Thoracic aorta (tissue), 2 donors: ENCODE measurements at regions not wholly inside any gene's neighbourhood (a gene's known extent, or its start where the extent isn't known, plus 50 kb on each side); places are given as distances from the start of the nearest gene placed in this dataset.

Experiments used
- ATAC-seq: fragments of 150-250 bp; one replicate; pipeline ENCODE4 v1.8.0; 2017; ENCODE audit warnings: low read depth; ENCODE audit not compliant: insufficient number of reproducible peaks, low FRiP score
- DNase-seq: peaks from one replicate; pipeline ENCODE4 v3.0.0-alpha.2; 2020; ENCODE audit warnings: low spot score
- H3K27ac ChIP-seq, 2 donors: fragments of 200-600 bp; sonication (generic); 1 replicate in 1 of 2; 2 replicates in 1 of 2; pipeline ENCODE4 v1.5.1; 2016; ENCODE audit warnings: mild to moderate bottlenecking in 2 of 2, moderate library complexity in 2 of 2
- H3K27me3 ChIP-seq: fragments of 200-600 bp; sonication (generic); replicated peaks from 2 replicates; pipeline ENCODE4 v1.6.0; 2016; ENCODE audit warnings: mild to moderate bottlenecking; ENCODE audit not compliant: insufficient read depth
- H3K36me3 ChIP-seq: fragments of 200-600 bp; sonication (generic); one replicate; pipeline ENCODE4 v1.5.1; 2016
- H3K4me1 ChIP-seq, 2 donors: fragments of 200-600 bp; sonication (generic); 1 replicate in 1 of 2; 2 replicates in 1 of 2; pipeline versions ENCODE4 v1.5.1 to v1.6.0; 2016; ENCODE audit warnings: low read depth in 2 of 2, mild to moderate bottlenecking in 1 of 2; ENCODE audit not compliant: control insufficient read depth in 1 of 2
- H3K4me3 ChIP-seq: fragments of 200-600 bp; sonication (generic); 2 replicates; pipeline ENCODE4 v1.5.1; 2016; ENCODE audit warnings: mild to moderate bottlenecking
- H3K9me3 ChIP-seq: fragments of 200-600 bp; sonication (generic); 2 replicates; pipeline ENCODE4 v1.5.1; 2016
- TF ChIP-seq, protein P1 (sequence below): fragments of 200-600 bp; sonication (generic); IDR thresholded peaks from one replicate; pipeline ENCODE4 v1.5.1; 2019; ENCODE audit warnings: antibody characterized with exemption

DNA sequence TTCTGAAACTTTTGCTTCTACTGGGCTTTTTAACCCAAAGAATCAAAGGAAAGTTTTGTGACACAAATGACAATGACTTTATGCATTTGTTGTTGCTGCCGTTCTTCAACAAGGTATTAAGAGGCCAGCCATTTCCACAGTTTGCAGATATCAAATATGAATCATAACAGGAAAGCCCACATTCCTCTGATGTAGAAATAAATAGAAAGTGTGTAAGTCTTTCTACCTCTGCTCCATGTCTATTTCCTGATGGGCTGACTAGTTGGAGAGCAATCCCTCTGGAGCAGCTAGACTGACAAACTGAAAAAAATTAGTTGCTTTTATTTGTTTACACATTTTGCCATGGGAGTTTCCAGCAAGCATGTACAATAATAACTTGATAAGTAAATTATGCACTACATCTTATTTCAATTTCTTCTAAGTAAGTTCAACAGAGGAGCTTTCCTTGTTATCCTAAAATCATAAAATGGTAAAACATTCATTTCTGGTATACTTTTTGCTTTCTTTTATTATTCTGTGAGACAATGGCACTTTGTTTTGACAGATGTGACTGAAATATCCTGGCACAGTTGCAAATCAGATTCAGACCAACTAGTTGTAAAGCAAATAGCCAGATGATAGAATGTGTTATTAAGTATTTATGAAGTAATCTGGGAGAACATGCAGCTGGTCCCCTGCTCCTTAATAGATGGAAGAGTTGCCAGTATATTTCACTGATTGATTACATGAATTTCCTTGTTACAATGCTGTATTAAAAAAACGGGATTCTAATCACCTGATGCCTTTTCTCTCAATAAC is 266.7 kb downstream of the METTL4 start:
- ATAC-seq (no peak), DNase-seq (no peak)
- H3K9me3 ChIP-seq, result no peaks in the 10 kb centered on the region
- no peak overlapping the region for H3K27ac ChIP-seq
- H3K4me3 ChIP-seq, result no peak overlapping the region
- H3K27me3 ChIP-seq, result no peaks in the 10 kb centered on the region
- TF ChIP-seq, protein P1, sequence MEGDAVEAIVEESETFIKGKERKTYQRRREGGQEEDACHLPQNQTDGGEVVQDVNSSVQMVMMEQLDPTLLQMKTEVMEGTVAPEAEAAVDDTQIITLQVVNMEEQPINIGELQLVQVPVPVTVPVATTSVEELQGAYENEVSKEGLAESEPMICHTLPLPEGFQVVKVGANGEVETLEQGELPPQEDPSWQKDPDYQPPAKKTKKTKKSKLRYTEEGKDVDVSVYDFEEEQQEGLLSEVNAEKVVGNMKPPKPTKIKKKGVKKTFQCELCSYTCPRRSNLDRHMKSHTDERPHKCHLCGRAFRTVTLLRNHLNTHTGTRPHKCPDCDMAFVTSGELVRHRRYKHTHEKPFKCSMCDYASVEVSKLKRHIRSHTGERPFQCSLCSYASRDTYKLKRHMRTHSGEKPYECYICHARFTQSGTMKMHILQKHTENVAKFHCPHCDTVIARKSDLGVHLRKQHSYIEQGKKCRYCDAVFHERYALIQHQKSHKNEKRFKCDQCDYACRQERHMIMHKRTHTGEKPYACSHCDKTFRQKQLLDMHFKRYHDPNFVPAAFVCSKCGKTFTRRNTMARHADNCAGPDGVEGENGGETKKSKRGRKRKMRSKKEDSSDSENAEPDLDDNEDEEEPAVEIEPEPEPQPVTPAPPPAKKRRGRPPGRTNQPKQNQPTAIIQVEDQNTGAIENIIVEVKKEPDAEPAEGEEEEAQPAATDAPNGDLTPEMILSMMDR, result no peak
- H3K4me1 ChIP-seq, result no peaks in the 10 kb centered on the region
- H3K36me3 ChIP-seq, result no peaks in the 10 kb centered on the region

DNA sequence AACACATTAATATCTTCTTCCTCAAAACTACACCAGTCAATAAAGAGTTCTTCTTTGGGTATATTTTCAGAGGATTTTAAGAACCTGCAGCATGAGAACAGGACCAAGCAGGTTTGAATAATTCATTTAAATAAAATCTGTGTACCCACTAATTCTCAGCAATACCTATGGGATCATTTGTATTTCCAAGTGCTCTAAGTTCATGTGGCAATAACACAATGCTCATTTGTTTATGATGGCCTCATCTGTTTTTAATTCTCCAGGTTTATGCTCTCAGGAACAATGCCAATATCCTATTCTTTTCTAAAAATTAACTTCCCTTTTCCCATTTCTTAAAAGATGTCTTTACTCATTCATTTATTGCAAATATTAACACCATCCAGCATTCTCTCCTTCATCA is 264.7 kb downstream of the METTL4 start:
- no peaks in the 10 kb centered on the region for H3K27me3 ChIP-seq
- H3K9me3 ChIP-seq, result no peaks in the 10 kb centered on the region
- DNase-seq (no peak), ATAC-seq (no peak)
- H3K4me1 ChIP-seq, result no peaks in the 10 kb centered on the region
- H3K4me3 ChIP-seq, result no peak overlapping the region
- no peaks in the 10 kb centered on the region for H3K36me3 ChIP-seq
- TF ChIP-seq, protein P1, result no peak
- H3K27ac ChIP-seq, result no peak overlapping the region

DNA sequence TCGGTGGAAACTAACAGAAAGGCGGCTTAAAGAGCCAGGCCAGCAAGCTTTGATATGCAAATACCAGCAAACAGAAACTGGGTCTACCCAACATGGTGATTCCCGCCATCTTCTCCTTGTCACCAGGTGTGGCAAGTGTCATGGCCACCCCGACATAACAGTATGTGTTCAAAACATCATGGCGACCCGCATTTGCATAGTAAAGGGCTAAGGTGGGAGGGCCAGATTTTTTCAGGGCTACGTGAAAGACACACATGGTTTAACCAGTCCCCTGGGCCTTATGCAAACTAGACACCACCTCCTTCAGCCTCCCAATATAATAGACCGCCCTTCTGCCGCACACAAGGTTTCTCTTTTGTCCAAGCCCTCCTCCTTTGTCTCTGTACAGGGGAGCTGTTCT is 260.4 kb downstream of the METTL4 start:
- TF ChIP-seq, protein P1, result no peak
- ATAC-seq, result no peak
- H3K36me3 ChIP-seq, result no peaks in the 10 kb centered on the region
- no peaks in the 10 kb centered on the region for H3K9me3 ChIP-seq
- no peak for DNase-seq
- no peaks in the 10 kb centered on the region for H3K4me1 ChIP-seq
- H3K4me3 ChIP-seq, result no peak overlapping the region
- H3K27me3 ChIP-seq, result no peaks in the 10 kb centered on the region
- H3K27ac ChIP-seq, result no peak overlapping the region

DNA sequence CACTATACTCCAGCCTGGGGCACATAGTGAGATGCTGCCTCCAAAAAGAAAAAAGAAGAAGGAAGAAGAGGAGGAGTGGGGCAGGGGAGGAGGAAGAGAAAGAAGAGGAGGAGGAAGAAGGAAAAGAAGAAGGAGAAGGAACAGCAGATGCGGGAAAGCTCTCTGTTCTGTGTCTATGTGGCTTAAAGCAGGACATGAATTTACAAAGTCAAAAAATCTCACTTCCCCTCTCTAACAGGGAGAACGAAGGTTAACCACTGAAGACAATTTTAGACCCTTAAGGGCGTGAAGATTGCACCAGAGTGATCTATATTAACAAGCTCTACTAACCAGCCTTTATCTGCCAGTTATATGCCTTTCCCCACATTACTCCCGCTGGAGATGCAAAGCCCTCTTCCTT is 258.9 kb downstream of the METTL4 start:
- Histone ChIP-seq H3K27me3 (no peaks in the 10 kb centered on the region), H3K9me3 (no peaks in the 10 kb centered on the region), H3K4me3 (no peak overlapping the region), H3K4me1 (no peaks in the 10 kb centered on the region), H3K27ac (no peak overlapping the region), H3K36me3 (no peaks in the 10 kb centered on the region)
- ATAC-seq, result no peak
- no peak for DNase-seq
- TF ChIP-seq, protein P1, result no peak

DNA sequence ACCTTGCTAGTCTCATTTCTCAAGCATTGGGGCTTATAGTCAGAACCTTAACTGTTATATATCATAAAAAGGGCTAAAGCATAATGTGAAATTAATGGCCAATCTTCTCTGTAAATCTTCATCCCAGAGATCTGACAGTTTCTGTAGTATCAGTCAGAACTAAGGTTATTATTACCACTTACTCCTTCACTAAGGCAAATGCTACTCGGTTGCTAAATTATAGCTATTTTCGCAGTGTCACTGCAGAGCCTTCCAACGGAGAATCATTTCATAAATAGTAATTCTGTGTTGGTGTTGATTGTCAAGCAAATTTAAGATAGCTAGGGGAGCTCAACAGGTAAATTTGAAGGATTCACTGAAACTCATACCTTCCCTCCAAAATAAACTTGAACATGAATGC is 258.0 kb downstream of the METTL4 start:
- no peak overlapping the region for H3K27ac ChIP-seq
- H3K4me3 ChIP-seq, result no peak overlapping the region
- H3K9me3 ChIP-seq, result no peaks in the 10 kb centered on the region
- TF ChIP-seq, protein P1, result no peak
- H3K27me3 ChIP-seq, result no peaks in the 10 kb centered on the region
- no peaks in the 10 kb centered on the region for H3K4me1 ChIP-seq
- DNase-seq (no peak), ATAC-seq (no peak)
- no peaks in the 10 kb centered on the region for H3K36me3 ChIP-seq
